NB4 (cell line): ENCODE measurements at regions not wholly inside any gene's neighbourhood (a gene's known extent, or its start where the extent isn't known, plus 50 kb on each side); places are given as distances from the start of the nearest gene placed in this dataset.

Experiments used
- DNase-seq: peaks from one replicate; pipeline ENCODE4 v3.0.0; 2010; ENCODE audit warnings: low read depth
- H3K4me3 ChIP-seq: one replicate; pipeline ENCODE4 v1.5.1; 2011; ENCODE audit warnings: mild to moderate bottlenecking, low read depth, low read length, moderate library complexity
- MYC ChIP-seq: IDR thresholded peaks from 2 replicates; pipeline ENCODE4 v1.6.1; 2011; ENCODE audit warnings: low read depth, low read length
- POLR2A ChIP-seq: IDR thresholded peaks from 2 replicates; pipeline ENCODE4 v1.6.1; 2011; ENCODE audit warnings: mild to moderate bottlenecking; ENCODE audit not compliant: insufficient read length; ENCODE audit errors: extremely low read depth
- TF ChIP-seq, protein P1 (sequence below): IDR thresholded peaks from 2 replicates; pipeline ENCODE4 v1.6.1; 2011; ENCODE audit warnings: low read depth, low read length
- TF ChIP-seq, protein P2 (sequence below): IDR thresholded peaks from one replicate; pipeline ENCODE4 v1.5.1; 2012; ENCODE audit warnings: low read depth, low read length

DNA sequence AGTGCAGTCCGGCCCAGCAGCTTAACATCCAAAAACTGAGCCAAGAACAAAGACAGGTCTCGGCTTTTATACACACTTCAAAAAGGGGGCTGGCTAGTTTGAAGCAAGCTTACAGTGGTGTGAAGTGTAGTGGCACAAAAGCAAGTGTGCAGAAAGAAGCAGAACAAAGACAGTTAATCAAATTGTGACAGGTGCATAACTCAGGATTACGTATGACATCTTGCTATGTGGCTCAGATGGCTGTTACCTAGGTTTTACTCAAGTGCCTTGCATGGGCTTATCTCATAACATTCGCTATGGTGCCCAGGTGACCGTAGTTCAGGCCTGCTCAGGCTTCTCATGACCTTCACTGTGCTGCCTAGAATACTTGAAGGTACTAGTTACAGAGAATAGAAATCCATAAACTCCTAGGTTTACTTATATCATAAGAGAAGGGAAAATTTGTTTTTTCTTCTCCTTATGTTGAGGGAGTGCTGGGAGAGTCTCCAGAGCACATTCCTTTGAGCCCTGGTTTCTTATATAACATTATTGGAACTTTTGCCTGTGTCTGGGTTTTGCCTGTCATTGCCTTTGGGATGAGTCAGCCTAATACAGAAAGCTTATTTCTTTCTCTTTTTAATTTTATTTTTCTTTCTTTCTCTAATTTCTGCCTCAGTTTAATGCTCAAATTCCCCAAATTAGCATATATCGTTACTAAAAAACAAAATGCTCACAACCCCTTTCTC, 1629.1 kb upstream of the PCDH20 start:
- H3K4me3 ChIP-seq, result no peak overlapping the region
- no peak for DNase-seq
- TF ChIP-seq MYC, result no peak
- TF ChIP-seq, protein P1, sequence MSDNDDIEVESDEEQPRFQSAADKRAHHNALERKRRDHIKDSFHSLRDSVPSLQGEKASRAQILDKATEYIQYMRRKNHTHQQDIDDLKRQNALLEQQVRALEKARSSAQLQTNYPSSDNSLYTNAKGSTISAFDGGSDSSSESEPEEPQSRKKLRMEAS, result no peak
- TF ChIP-seq POLR2A, result no peak
- TF ChIP-seq, protein P2, sequence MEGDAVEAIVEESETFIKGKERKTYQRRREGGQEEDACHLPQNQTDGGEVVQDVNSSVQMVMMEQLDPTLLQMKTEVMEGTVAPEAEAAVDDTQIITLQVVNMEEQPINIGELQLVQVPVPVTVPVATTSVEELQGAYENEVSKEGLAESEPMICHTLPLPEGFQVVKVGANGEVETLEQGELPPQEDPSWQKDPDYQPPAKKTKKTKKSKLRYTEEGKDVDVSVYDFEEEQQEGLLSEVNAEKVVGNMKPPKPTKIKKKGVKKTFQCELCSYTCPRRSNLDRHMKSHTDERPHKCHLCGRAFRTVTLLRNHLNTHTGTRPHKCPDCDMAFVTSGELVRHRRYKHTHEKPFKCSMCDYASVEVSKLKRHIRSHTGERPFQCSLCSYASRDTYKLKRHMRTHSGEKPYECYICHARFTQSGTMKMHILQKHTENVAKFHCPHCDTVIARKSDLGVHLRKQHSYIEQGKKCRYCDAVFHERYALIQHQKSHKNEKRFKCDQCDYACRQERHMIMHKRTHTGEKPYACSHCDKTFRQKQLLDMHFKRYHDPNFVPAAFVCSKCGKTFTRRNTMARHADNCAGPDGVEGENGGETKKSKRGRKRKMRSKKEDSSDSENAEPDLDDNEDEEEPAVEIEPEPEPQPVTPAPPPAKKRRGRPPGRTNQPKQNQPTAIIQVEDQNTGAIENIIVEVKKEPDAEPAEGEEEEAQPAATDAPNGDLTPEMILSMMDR, result no peak

DNA sequence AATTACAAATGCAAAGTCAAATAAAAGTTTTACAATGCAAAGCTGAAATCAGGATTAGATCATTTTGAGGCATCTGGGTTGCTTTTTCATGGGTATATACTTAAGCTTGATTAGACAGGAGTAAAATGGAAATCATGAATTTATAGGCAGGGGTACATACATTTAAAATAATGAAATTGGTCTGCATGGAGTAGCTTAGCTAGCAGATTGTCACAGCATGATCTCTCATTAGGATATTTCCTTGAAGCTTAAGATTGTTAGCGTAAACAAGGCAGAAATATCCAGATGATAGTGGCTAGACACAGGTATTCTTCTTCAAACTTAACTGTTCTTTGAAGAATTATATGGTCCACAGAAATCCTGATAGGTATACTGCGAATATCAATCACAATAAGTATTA, 1627.0 kb upstream of the PCDH20 start:
- DNase-seq, result no peak
- TF ChIP-seq, protein P2, result no peak
- TF ChIP-seq MYC (no peak), POLR2A (no peak)
- TF ChIP-seq, protein P1, result no peak
- no peak overlapping the region for H3K4me3 ChIP-seq

DNA sequence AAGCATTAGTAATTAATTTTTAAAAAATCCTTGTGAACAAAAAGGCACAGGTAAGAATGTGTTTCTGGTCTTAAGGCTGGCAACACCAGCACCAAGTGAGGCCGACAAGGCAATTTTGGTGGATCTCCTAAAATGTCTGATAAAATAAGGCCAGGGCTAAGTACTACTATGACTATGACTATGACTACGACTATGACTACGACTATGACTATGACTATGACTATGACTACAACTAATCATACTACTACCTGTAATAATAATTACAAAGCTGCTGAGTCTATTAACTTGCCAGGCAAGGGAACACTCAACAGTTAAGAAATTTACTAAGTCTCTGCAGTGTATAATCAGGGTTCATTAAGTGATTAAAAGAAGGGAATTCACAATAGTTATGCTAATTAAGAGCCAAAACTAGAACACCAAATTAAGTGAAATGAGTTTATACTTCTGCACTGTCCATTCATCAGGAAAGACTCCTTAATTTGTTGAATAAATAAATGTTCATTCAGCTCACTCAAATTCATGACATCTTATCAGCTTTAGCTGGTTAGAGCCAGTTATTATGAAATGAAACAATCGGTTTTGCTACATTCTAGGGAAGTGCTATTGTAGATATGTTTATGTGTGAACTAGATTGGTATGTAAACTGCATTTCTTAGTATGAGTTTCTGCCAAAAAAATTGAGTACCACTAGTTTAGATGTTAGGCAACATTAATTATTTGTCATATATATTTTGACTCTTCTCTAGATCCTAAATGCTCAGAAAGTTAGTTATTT, 1626.2 kb upstream of the PCDH20 start:
- TF ChIP-seq POLR2A, result no peak
- TF ChIP-seq, protein P1, result no peak
- TF ChIP-seq, protein P2, result no peak
- no peak for TF ChIP-seq MYC
- no peak for DNase-seq

DNA sequence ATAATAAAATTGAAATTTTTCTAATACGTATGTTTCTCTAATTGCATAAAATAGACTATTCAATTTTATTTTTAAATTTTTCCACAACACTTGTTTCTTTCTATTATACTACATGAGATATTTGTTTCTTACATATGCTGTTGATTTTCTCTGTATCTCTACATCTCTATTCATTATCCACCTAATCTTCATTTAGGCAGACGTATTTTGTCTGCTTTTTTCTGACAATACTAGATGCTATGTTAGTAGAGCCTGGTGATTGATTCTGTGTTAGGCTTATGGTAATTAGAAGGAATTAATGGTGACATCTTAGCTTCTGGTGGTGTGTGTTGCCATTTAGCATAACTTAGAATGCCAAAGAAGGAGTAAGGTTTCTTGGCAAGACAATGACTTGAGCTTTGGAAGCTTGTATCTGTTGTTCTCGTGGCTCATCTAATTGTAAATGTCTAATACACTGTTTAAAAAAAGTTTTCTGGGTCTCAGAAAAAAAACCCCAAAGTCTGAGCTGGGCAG, 1610.7 kb upstream of the PCDH20 start:
- TF ChIP-seq, protein P1, result no peak
- TF ChIP-seq MYC (no peak), POLR2A (no peak)
- TF ChIP-seq, protein P2, result no peak
- H3K4me3 ChIP-seq, result no peak overlapping the region
- no peak for DNase-seq

More for the DNA sequence above, 1626.2 kb upstream of the PCDH20 start:
- H3K4me3 ChIP-seq, result no peak overlapping the region

DNA sequence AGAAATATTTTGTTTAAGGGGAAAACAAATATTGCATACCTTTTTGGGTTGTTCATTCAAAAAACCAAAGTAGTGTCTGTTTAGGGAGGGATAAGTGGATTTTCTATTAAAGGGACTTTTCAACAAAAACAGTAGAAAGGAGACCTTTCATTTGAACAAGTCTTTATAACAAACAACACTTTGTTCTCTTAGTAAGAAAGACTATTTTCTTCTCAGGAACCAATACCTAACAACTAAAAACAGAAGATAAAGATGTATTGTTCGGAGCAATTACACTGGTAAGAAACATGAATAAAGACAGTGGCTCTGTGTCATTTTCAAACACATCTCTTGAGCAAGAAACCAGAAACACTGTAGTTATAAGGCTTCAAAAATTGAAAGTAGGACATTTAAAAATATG, 1610.1 kb upstream of the PCDH20 start:
- H3K4me3 ChIP-seq, result no peak overlapping the region
- DNase-seq, result no peak
- no peak for TF ChIP-seq POLR2A
- no peak for TF ChIP-seq MYC
- TF ChIP-seq, protein P1, result no peak
- TF ChIP-seq, protein P2, result no peak
